ENCODE measurements at regions not wholly inside any gene's neighbourhood (a gene's known extent, or its start where the extent isn't known, plus 50 kb on each side); places are given as distances from the start of the nearest gene placed in this dataset.

- Histone ChIP-seq H3K9me3 (ENCODE audit: control extremely low read depth in 1 of 3, control insufficient read depth in 2 of 3, insufficient read depth in 1 of 3, low read length in 2 of 3) (no peaks in the 10 kb centered on the region), H4K20me1 (ENCODE audit: control insufficient read depth, insufficient read depth, low read length, poor library complexity, severe bottlenecking) (no peaks in the 10 kb centered on the region), H2AFZ (ENCODE audit: insufficient read depth, low read depth, low read length, poor library complexity, severe bottlenecking) (no peak overlapping the region), H3K4me1 (ENCODE audit: control insufficient read depth in 2 of 2, insufficient read depth in 2 of 2, low read length in 2 of 2) (no peaks in the 10 kb centered on the region), H3K36me3 (replicated peaks in 1 of 2; ENCODE audit: control extremely low read depth in 1 of 2, control insufficient read depth in 1 of 2, extremely low read depth in 1 of 2, insufficient read depth in 2 of 2, low read length in 1 of 2) (no peaks in the 10 kb centered on the region), H3K4me3 (ENCODE audit: control extremely low read depth in 1 of 5, extremely low read depth in 1 of 5, insufficient read depth in 1 of 5, low read depth in 2 of 5, low read length in 4 of 5) (no peak overlapping the region), H3K27me3 (replicated peaks in 1 of 4; ENCODE audit: control extremely low read depth in 1 of 4, control insufficient read depth in 3 of 4, insufficient read depth in 4 of 4, low read length in 3 of 4) (no peaks in the 10 kb centered on the region), H3K4me2 (replicated peaks; ENCODE audit: low read depth, low read length, poor library complexity, severe bottlenecking) (no peak overlapping the region), H3K27ac (ENCODE audit: low read length in 2 of 2) (no peak overlapping the region), H3K9ac (ENCODE audit: low read length) (no peak overlapping the region), H3K79me2 (ENCODE audit: control insufficient read depth, insufficient read depth, low read length) (no peaks in the 10 kb centered on the region)
- H3K27ac Mint-ChIP-seq: no peak overlapping the region
- TF ChIP-seq EZH2 (IDR thresholded peaks at IDR 0.05; ENCODE audit: borderline replicate concordance, insufficient read depth, low read depth, low read length, poor library complexity, severe bottlenecking) (no peak), CTCF (IDR thresholded peaks at IDR 0.05) (no peak)
- H3K9me3 Mint-ChIP-seq (ENCODE audit: insufficient read depth): no peaks in the 10 kb centered on the region
- ATAC-seq (ENCODE audit: low read depth): no peak
- intact Hi-C loops (cut with micrococcal nuclease): no loop called here
- H3K27me3 Mint-ChIP-seq: no peaks in the 10 kb centered on the region
- no peaks in the 10 kb centered on the region for H3K4me1 Mint-ChIP-seq
- no peak for DNase-seq
- ChIA-PET CTCF (no interaction called here), POLR2A (no interaction called here)
- H3K4me3 Mint-ChIP-seq: no peak overlapping the region
Observed at GRCh38 chr10:56836659-56837058, 475.6 kb upstream of the ZWINT start.

GRCh38 chr10:56831681-56832080 is 470.6 kb upstream of the ZWINT start:
- no peak overlapping the region for H3K4me3 Mint-ChIP-seq
- Histone ChIP-seq H3K4me1 (ENCODE audit: control insufficient read depth in 2 of 2, insufficient read depth in 2 of 2, low read length in 2 of 2) (no peaks in the 10 kb centered on the region), H3K9me3 (ENCODE audit: control extremely low read depth in 1 of 3, control insufficient read depth in 2 of 3, insufficient read depth in 1 of 3, low read length in 2 of 3) (no peaks in the 10 kb centered on the region), H4K20me1 (ENCODE audit: control insufficient read depth, insufficient read depth, low read length, poor library complexity, severe bottlenecking) (no peaks in the 10 kb centered on the region), H3K4me3 (ENCODE audit: control extremely low read depth in 1 of 5, extremely low read depth in 1 of 5, insufficient read depth in 1 of 5, low read depth in 2 of 5, low read length in 4 of 5) (no peak overlapping the region), H3K36me3 (replicated peaks in 1 of 2; ENCODE audit: control extremely low read depth in 1 of 2, control insufficient read depth in 1 of 2, extremely low read depth in 1 of 2, insufficient read depth in 2 of 2, low read length in 1 of 2) (no peaks in the 10 kb centered on the region), H3K9ac (ENCODE audit: low read length) (no peak overlapping the region), H2AFZ (ENCODE audit: insufficient read depth, low read depth, low read length, poor library complexity, severe bottlenecking) (no peak overlapping the region), H3K27me3 (replicated peaks in 1 of 4; ENCODE audit: control extremely low read depth in 1 of 4, control insufficient read depth in 3 of 4, insufficient read depth in 4 of 4, low read length in 3 of 4) (no peaks in the 10 kb centered on the region), H3K4me2 (replicated peaks; ENCODE audit: low read depth, low read length, poor library complexity, severe bottlenecking) (no peak overlapping the region), H3K27ac (ENCODE audit: low read length in 2 of 2) (no peak overlapping the region), H3K79me2 (ENCODE audit: control insufficient read depth, insufficient read depth, low read length) (no peaks in the 10 kb centered on the region)
- no peak overlapping the region for H3K27ac Mint-ChIP-seq
- DNase-seq (no peak), ATAC-seq (ENCODE audit: low read depth) (no peak)
- ChIA-PET POLR2A (no interaction called here), CTCF (no interaction called here)
- TF ChIP-seq CTCF (IDR thresholded peaks at IDR 0.05) (no peak), EZH2 (IDR thresholded peaks at IDR 0.05; ENCODE audit: borderline replicate concordance, insufficient read depth, low read depth, low read length, poor library complexity, severe bottlenecking) (no peak)
- H3K27me3 Mint-ChIP-seq: no peaks in the 10 kb centered on the region
- H3K4me1 Mint-ChIP-seq: no peaks in the 10 kb centered on the region
- 100% methylated on average over 1 of the region's 3 CpGs for WGBS (ENCODE audit: insufficient coverage)
- intact Hi-C loops (cut with micrococcal nuclease): no loop called here
- H3K9me3 Mint-ChIP-seq (ENCODE audit: insufficient read depth): no peaks in the 10 kb centered on the region
